ENCODE measurements at regions not wholly inside any gene's neighbourhood (a gene's known extent, or its start where the extent isn't known, plus 50 kb on each side); places are given as distances from the start of the nearest gene placed in this dataset.

- no peaks in the 10 kb centered on the region for H3K9me3 Mint-ChIP-seq (ENCODE audit: low read depth)
- no peaks in the 10 kb centered on the region for H3K36me3 Mint-ChIP-seq (ENCODE audit: insufficient read depth)
- DNase-seq (ENCODE audit: low spot score, unreplicated experiment), result no peak
- no peak overlapping the region for H3K4me3 Mint-ChIP-seq (ENCODE audit: low read depth)
- no peak overlapping the region for H3K27ac Mint-ChIP-seq
- no peak for TF ChIP-seq CTCF (IDR thresholded peaks at IDR 0.05; ENCODE audit: unreplicated experiment)
- H3K4me1 Mint-ChIP-seq (ENCODE audit: low read depth), result peaks cover 13% of the 10 kb centered on the region
- peaks cover 29% of the 10 kb centered on the region for H3K27me3 Mint-ChIP-seq
Measured at GRCh38 chr11:116066777-116067176, 562.6 kb upstream of the CADM1 start.

- H3K9me3 Mint-ChIP-seq (ENCODE audit: low read depth), result no peaks in the 10 kb centered on the region
- no peak for DNase-seq (ENCODE audit: low spot score, unreplicated experiment)
- no peak for TF ChIP-seq CTCF (IDR thresholded peaks at IDR 0.05; ENCODE audit: unreplicated experiment)
- no peak overlapping the region for H3K27ac Mint-ChIP-seq
- H3K27me3 Mint-ChIP-seq, result peaks cover 25% of the 10 kb centered on the region
- no peaks in the 10 kb centered on the region for H3K36me3 Mint-ChIP-seq (ENCODE audit: insufficient read depth)
- no peak overlapping the region for H3K4me3 Mint-ChIP-seq (ENCODE audit: low read depth)
- H3K4me1 Mint-ChIP-seq (ENCODE audit: low read depth), result peaks cover 13% of the 10 kb centered on the region
Measured at GRCh38 chr11:116065986-116066385, 561.8 kb upstream of the CADM1 start.

- no peak for TF ChIP-seq CTCF (IDR thresholded peaks at IDR 0.05; ENCODE audit: unreplicated experiment)
- Mint-ChIP-seq H3K9me3 (ENCODE audit: low read depth) (no peaks in the 10 kb centered on the region), H3K27me3 (peaks cover 26% of the 10 kb centered on the region), H3K4me1 (ENCODE audit: low read depth) (peaks cover 13% of the 10 kb centered on the region), H3K4me3 (ENCODE audit: low read depth) (no peak overlapping the region), H3K36me3 (ENCODE audit: insufficient read depth) (no peaks in the 10 kb centered on the region), H3K27ac (no peak overlapping the region)
- no peak for DNase-seq (ENCODE audit: low spot score, unreplicated experiment)
Measured at GRCh38 chr11:116065191-116065895, 561.1 kb upstream of the CADM1 start.

- DNase-seq (ENCODE audit: low spot score, unreplicated experiment), result no peak
- no peak for TF ChIP-seq CTCF (IDR thresholded peaks at IDR 0.05; ENCODE audit: unreplicated experiment)
- peaks cover 33% of the 10 kb centered on the region for H3K27me3 Mint-ChIP-seq
- no peaks in the 10 kb centered on the region for H3K9me3 Mint-ChIP-seq (ENCODE audit: low read depth)
- H3K4me3 Mint-ChIP-seq (ENCODE audit: low read depth), result no peak overlapping the region
- H3K36me3 Mint-ChIP-seq (ENCODE audit: insufficient read depth), result no peaks in the 10 kb centered on the region
- H3K27ac Mint-ChIP-seq, result no peak overlapping the region
- peaks cover 13% of the 10 kb centered on the region for H3K4me1 Mint-ChIP-seq (ENCODE audit: low read depth)
Measured at GRCh38 chr11:116062490-116063171, 558.4 kb upstream of the CADM1 start.

- Mint-ChIP-seq H3K27me3 (peaks cover 32% of the 10 kb centered on the region), H3K27ac (no peak overlapping the region), H3K4me3 (ENCODE audit: low read depth) (no peak overlapping the region), H3K4me1 (ENCODE audit: low read depth) (peaks cover 13% of the 10 kb centered on the region), H3K9me3 (ENCODE audit: low read depth) (no peaks in the 10 kb centered on the region), H3K36me3 (ENCODE audit: insufficient read depth) (no peaks in the 10 kb centered on the region)
- no peak for DNase-seq (ENCODE audit: low spot score, unreplicated experiment)
- no peak for TF ChIP-seq CTCF (IDR thresholded peaks at IDR 0.05; ENCODE audit: unreplicated experiment)
Measured at GRCh38 chr11:116062129-116062489, 557.9 kb upstream of the CADM1 start.

Data from progenitor cell of endocrine pancreas (in vitro differentiated cells).